ENCODE measurements at regions not wholly inside any gene's neighbourhood (a gene's known extent, or its start where the extent isn't known, plus 50 kb on each side); places are given as distances from the start of the nearest gene placed in this dataset.

DNA sequence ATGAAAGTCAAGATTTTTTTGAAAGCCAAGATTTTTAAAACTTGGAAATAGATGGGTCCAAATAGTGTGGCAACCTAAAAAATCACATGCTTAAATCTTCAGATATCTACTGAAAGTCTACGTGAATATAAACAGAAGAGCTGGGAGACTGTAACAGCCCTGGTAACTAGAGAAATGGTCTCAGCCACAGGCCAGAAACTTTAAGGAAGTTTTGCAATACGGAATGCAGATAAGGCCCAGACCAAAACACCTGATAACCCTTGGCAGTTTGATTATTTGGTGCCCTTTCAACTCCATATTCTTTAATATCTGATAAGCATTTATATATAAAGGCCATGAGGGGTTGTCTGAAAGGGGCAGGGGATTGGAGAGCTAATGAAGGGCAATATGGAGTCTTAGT is 537.3 kb upstream of the TGFBR2 start:
- in situ Hi-C loops (cut with HindIII; ENCODE audit: low pct_unique_long_range_greater_than_20kb, low sequenced_read_pairs), result no loop called here
- no peak for DNase-seq (ENCODE audit: low read depth, low spot score)

- no peak for DNase-seq (ENCODE audit: low read depth, low spot score)
- in situ Hi-C loops (cut with HindIII; ENCODE audit: low pct_unique_long_range_greater_than_20kb, low sequenced_read_pairs), result no loop called here
These were observed 533.4 kb upstream of the TGFBR2 start for GRCh38 chr3:30073040-30073439.

GRCh38 chr3:30073622-30074021 is 532.8 kb upstream of the TGFBR2 start:
- in situ Hi-C loops (cut with HindIII; ENCODE audit: low pct_unique_long_range_greater_than_20kb, low sequenced_read_pairs), result no loop called here
- DNase-seq (ENCODE audit: low read depth, low spot score), result peak; percentile 52

DNA sequence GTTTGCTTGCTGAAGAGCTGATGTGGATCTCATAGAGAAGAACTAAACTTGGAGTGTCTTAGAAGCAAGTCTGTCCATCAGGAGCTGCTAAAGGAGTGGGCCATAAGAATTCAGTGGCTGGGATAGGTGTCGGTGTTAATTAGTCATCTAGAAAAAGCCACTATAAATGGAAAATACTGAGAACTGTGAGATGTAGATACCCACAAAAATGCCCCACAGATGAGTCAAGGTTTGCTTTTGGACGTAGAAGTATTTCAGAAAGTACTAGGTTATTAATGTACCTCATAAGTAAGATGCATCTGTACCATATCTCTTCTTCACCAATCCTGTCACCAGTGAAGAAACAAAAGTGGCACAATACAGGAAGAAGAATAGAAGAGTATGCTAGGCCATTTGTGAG is 530.9 kb upstream of the TGFBR2 start:
- in situ Hi-C loops (cut with HindIII; ENCODE audit: low pct_unique_long_range_greater_than_20kb, low sequenced_read_pairs), result no loop called here
- DNase-seq (ENCODE audit: low read depth, low spot score), result no peak

DNA sequence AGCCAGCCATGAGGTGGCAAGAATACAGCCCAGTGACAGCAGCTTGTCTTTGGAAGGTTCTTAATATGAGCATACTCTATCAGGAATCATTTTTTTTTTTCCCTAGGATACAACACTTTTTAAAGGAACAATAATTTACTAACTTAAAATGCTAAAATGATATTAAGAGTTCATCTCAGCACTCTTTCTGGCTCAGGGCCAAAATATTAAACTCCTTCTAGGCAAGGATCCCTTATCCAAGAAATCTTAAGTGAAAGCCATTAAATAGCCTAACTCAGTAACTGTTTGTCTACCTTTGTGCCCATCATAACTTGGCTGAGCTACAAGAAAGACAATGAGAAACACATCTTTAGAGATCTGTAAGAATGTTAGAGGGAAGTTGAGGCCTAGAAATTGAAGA is 529.5 kb upstream of the TGFBR2 start:
- in situ Hi-C loops (cut with HindIII; ENCODE audit: low pct_unique_long_range_greater_than_20kb, low sequenced_read_pairs), result no loop called here
- DNase-seq (ENCODE audit: low read depth, low spot score), result no peak

- DNase-seq (ENCODE audit: low read depth, low spot score), result no peak
- in situ Hi-C loops (cut with HindIII; ENCODE audit: low pct_unique_long_range_greater_than_20kb, low sequenced_read_pairs), result no loop called here
These were observed 528.7 kb upstream of the TGFBR2 start for GRCh38 chr3:30077746-30078145.

GRCh38 chr3:30078736-30079135 is 527.7 kb upstream of the TGFBR2 start:
- DNase-seq (ENCODE audit: low read depth, low spot score), result no peak
- in situ Hi-C loops (cut with HindIII; ENCODE audit: low pct_unique_long_range_greater_than_20kb, low sequenced_read_pairs), result no loop called here

GRCh38 chr3:30081904-30082303 is 524.5 kb upstream of the TGFBR2 start:
- DNase-seq (ENCODE audit: low read depth, low spot score), result no peak
- in situ Hi-C loops (cut with HindIII; ENCODE audit: low pct_unique_long_range_greater_than_20kb, low sequenced_read_pairs), result no loop called here

GRCh38 chr3:30082652-30083051 is 523.7 kb upstream of the TGFBR2 start:
- no peak for DNase-seq (ENCODE audit: low read depth, low spot score)
- in situ Hi-C loops (cut with HindIII; ENCODE audit: low pct_unique_long_range_greater_than_20kb, low sequenced_read_pairs), result no loop called here

- in situ Hi-C loops (cut with HindIII; ENCODE audit: low pct_unique_long_range_greater_than_20kb, low sequenced_read_pairs), result no loop called here
- DNase-seq (ENCODE audit: low read depth, low spot score), result no peak
These were observed 523.1 kb upstream of the TGFBR2 start for GRCh38 chr3:30083315-30083714.

- in situ Hi-C loops (cut with HindIII; ENCODE audit: low pct_unique_long_range_greater_than_20kb, low sequenced_read_pairs), result no loop called here
- no peak for DNase-seq (ENCODE audit: low read depth, low spot score)
These were observed 522.1 kb upstream of the TGFBR2 start for GRCh38 chr3:30084316-30084715.

DNA sequence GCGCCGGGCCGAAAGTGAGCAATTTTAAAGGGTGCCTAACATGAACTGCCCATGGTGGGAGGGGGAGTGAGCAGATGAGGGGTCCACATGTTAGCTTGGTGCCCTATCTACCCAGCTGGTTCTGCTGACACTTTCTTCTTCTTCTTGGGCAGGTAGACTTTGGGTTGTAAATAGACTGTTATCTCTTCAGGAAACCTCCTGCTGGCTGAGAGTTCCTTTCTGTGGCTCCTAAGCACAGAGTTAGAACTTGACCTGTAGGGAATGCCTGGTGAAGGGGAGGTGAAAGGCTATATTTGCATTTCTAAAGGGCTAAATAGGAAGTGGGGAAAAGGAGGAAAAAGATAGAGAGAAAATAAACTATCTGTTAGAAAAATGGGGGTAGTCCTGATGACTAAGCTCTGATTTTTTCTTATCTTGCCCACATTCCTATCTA is 521.4 kb upstream of the TGFBR2 start:
- in situ Hi-C loops (cut with HindIII; ENCODE audit: low pct_unique_long_range_greater_than_20kb, low sequenced_read_pairs), result no loop called here
- no peak for DNase-seq (ENCODE audit: low read depth, low spot score)

GRCh38 chr3:30085486-30085885 is 520.9 kb upstream of the TGFBR2 start:
- in situ Hi-C loops (cut with HindIII; ENCODE audit: low pct_unique_long_range_greater_than_20kb, low sequenced_read_pairs), result no loop called here
- DNase-seq (ENCODE audit: low read depth, low spot score), result no peak

DNA sequence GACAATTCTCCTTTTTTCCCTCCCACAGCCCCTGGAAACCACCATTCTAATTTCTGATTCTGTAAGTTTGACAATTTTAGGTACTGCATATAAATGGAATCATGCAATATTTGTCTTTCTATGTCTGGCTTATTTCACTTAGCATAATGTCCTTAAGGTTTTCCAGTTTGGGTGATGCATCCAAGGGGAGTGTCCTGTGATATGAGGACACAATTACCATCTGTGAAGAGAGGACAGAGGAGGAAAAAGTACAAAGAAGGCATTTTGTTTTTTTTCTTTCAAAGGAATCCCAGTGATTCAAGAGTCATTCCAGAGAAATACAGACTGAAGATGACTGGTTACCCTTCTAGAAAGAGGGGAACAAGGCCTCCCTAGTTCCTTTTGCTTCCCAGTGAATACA is 514.7 kb upstream of the TGFBR2 start:
- DNase-seq (ENCODE audit: low read depth, low spot score), result peak; percentile 78

GRCh38 chr3:30097022-30097650 is 509.3 kb upstream of the TGFBR2 start:
- DNase-seq (ENCODE audit: low read depth, low spot score), result no peak
- in situ Hi-C loops (cut with HindIII; ENCODE audit: low pct_unique_long_range_greater_than_20kb, low sequenced_read_pairs), result no loop called here

More for the DNA sequence above, 514.7 kb upstream of the TGFBR2 start:
- in situ Hi-C loops (cut with HindIII; ENCODE audit: low pct_unique_long_range_greater_than_20kb, low sequenced_read_pairs), result no loop called here

DNA sequence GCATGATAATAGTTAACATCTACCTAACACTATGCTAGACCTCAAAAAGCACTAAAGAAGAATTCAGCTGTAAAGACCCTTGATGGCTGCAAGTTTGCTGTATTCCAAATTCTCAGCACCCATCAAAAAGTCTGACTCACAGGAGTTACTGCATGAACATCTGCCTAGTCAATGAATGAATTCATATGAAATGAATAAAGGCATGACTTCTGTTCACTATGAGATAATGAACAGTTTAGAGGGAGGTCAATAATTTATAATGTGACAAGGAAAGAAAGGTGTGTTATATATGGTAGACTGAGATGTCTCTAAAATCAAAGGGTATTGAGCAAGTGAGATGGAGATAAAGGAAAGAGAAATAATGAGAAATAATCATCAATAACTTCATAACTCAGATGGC is 508.2 kb upstream of the TGFBR2 start:
- DNase-seq (ENCODE audit: low read depth, low spot score), result no peak
- in situ Hi-C loops (cut with HindIII; ENCODE audit: low pct_unique_long_range_greater_than_20kb, low sequenced_read_pairs), result no loop called here

DNA sequence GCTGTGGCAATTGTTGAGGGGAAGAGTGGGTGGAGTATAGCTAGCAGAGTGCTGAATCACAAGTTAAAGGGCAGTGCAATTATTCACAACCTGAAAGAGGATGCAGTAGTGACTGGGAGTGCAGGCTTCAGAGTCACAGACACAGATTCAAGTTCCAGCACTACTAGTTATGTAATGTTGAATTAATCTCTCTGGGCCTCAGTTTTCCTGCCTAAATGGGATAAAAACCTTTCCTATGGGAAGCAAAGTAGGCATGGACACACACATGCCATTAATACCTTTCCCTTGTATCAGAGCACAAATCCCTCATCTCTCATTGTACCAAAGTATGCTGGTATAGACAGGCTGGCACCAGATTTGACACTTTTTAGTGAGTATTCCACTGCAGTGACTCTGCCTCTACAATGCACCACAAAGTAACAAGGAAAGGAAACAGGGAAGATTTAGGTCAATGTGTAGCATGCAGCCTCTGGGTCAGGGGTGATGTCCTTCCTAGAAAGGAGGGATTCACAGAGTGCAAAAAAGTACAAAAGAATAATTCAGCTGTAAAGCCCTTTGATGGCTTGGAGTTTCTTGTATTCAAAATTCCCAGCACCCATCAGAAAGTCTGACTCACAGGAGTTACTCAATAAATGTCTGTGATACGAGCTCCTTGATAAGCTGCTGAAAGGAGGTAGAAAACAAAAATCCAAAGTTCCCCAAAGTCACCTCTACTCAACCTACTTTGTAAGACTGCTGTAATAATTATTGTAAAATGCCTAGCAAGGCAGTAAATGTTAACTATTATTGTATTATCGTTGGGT is 507.5 kb upstream of the TGFBR2 start:
- in situ Hi-C loops (cut with HindIII; ENCODE audit: low pct_unique_long_range_greater_than_20kb, low sequenced_read_pairs), result no loop called here
- DNase-seq (ENCODE audit: low read depth, low spot score), result peak; percentile 47

DNA sequence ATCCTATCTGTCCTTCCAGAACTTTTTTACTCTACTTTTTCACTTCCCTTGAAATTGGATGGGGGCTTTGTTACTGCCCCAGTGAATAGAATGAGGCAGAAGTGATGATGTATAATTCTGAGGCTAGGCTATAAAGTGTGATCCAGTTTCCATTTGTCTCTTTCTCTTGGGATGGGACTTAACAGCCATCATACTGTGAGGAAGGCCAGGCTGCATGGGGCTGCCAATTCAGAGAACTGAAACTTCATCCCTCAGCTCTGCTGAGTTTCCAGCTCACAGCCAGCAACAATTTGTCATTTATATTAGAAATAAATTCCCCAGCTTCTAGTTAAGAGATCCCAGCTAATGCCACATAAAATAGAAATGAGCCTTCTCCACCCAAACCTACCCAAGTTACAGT is 504.0 kb upstream of the TGFBR2 start:
- no peak for DNase-seq (ENCODE audit: low read depth, low spot score)
- in situ Hi-C loops (cut with HindIII; ENCODE audit: low pct_unique_long_range_greater_than_20kb, low sequenced_read_pairs), result no loop called here

DNA sequence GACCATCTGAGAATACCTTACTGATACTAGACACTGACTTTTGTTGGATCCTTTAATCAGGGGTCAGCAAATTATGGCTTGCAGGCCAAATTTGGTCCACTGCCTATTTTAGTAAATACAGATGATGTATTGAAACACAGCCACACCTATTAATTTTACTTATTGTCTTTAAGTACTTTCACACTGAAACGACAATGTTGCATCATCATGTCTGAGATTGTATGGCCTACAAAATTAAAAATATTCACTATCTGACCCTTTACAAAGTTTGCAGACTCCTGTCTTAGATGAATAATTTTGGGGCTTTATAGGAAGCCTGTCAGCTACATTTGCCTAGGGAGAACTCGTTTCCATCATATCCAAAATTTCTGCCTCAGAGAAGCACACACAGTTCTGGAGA is 503.2 kb upstream of the TGFBR2 start:
- DNase-seq (ENCODE audit: low read depth, low spot score), result no peak
- in situ Hi-C loops (cut with HindIII; ENCODE audit: low pct_unique_long_range_greater_than_20kb, low sequenced_read_pairs), result no loop called here

Data from SK-MEL-5 (cell line).